ENCODE measurements at regions not wholly inside any gene's neighbourhood (a gene's known extent, or its start where the extent isn't known, plus 50 kb on each side); places are given as distances from the start of the nearest gene placed in this dataset.

DNA sequence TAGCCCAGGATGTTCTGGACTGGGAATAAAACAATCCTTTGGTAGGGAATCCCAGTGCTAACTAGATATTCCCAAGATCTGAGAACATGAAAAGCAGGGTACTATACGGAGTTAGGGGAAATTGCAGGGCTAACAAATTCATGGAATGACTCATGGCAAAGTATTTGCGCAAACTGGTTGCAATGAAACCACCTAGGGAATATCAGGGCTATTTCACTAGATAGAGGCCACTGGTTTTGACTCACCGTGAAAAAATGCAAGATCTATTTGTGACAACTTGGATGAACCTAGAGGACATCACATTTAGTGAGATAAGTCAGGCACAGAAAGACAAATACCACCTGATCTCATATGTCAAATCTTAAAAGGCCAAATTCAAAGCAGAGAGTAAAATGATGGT, 233.3 kb downstream of the MBD2 start:
- TF ChIP-seq, protein P1, sequence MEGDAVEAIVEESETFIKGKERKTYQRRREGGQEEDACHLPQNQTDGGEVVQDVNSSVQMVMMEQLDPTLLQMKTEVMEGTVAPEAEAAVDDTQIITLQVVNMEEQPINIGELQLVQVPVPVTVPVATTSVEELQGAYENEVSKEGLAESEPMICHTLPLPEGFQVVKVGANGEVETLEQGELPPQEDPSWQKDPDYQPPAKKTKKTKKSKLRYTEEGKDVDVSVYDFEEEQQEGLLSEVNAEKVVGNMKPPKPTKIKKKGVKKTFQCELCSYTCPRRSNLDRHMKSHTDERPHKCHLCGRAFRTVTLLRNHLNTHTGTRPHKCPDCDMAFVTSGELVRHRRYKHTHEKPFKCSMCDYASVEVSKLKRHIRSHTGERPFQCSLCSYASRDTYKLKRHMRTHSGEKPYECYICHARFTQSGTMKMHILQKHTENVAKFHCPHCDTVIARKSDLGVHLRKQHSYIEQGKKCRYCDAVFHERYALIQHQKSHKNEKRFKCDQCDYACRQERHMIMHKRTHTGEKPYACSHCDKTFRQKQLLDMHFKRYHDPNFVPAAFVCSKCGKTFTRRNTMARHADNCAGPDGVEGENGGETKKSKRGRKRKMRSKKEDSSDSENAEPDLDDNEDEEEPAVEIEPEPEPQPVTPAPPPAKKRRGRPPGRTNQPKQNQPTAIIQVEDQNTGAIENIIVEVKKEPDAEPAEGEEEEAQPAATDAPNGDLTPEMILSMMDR (IDR thresholded peaks at IDR 0.05), result no peak

DNA sequence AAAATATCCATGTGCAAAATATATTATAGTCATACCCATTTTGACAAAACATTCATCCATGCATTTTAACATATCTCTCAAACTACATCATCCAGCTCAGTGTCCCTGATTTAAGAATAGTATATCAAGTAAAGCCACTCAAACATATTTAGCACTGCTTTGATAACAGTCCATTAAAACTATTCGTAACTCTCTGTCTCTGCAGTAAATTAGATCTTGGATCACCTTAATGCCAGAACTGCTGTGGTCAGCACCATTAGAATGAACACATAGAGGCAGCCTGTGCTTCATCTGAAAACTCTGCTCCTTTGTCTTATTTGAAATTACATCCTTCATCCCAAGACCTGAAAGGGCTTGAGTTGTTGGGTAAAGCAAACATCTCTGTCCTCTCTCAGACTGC, 234.0 kb downstream of the MBD2 start:
- Histone ChIP-seq H3K9me3 (no peaks in the 10 kb centered on the region), H3K27me3 (no peaks in the 10 kb centered on the region), H3K36me3 (no peaks in the 10 kb centered on the region), H3K27ac (no peak overlapping the region), H3K4me1 (peaks cover 0 to 13% (median 0%) of the 10 kb centered on the region in 9 donors), H3K4me3 (no peak overlapping the region)
- intact Hi-C loops (cut with DNase I), result no loop called here
- ATAC-seq, result peak in 2 of 8 donors; percentile 61 to 62
- TF ChIP-seq, protein P1 (IDR thresholded peaks at IDR 0.05), result no peak
- no peak for DNase-seq
- 45 to 61% methylated on average over 1 of the region's 1 CpG for WGBS, 2 donors

More for the DNA sequence above, 233.3 kb downstream of the MBD2 start:
- intact Hi-C loops (cut with DNase I), result no loop called here
- Histone ChIP-seq H3K27ac (no peak overlapping the region), H3K4me3 (no peak overlapping the region), H3K27me3 (no peaks in the 10 kb centered on the region), H3K9me3 (no peaks in the 10 kb centered on the region), H3K36me3 (no peaks in the 10 kb centered on the region), H3K4me1 (peaks cover 0 to 13% (median 0%) of the 10 kb centered on the region in 9 donors)
- DNase-seq, result no peak
- 66 to 71% methylated on average over 3 of the region's 3 CpGs for WGBS, 2 donors
- ATAC-seq, result peak in 1 of 8 donors; percentile 42

DNA sequence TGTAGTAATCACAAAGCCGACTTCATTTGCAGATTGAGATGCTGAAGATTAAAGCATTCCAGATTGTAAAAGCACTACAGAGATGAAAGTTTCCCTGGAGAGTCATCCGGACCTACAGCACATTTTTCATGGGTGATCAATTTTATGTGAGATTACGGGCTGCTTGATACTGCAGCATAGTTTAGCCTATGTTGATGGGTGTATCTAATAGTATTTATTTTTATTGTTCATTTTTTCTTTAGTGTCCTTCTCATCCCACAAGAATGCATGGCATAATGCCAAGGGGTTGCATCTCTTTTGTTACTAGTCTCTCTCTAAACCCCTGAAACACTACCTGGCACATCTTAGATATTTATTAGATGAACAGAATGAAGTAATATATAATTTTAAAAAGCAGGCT, 240.4 kb downstream of the MBD2 start:
- 71 to 88% methylated on average over 3 of the region's 3 CpGs for WGBS, 2 donors
- TF ChIP-seq, protein P1 (IDR thresholded peaks at IDR 0.05), result no peak
- Histone ChIP-seq H3K4me3 (no peak overlapping the region), H3K4me1 (no peaks in the 10 kb centered on the region), H3K27ac (no peak overlapping the region), H3K27me3 (no peaks in the 10 kb centered on the region), H3K9me3 (peaks cover 0 to 12% (median 0%) of the 10 kb centered on the region in 11 donors), H3K36me3 (no peaks in the 10 kb centered on the region)
- intact Hi-C loops (cut with DNase I), result no loop called here
- ATAC-seq (no peak), DNase-seq (no peak)

DNA sequence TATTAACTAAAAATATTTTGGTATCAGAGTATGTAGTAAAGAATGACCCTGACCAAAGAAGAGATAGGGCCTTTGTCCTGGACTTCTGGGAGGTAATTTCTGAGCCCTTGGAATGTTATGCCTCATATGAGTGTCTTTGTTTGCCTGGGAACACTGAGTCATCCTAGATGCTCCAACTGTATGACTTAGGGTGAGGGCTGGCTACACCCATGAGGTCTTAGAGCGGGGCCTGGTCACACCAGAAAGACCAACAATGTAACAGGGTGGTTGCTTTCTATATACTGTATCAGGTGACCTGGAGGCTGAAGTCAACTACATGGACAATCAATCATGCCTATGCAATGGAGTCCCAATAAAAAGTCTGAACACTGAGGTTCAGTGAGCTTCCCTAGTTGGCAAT, 253.1 kb downstream of the MBD2 start:
- no peaks in the 10 kb centered on the region for H3K36me3 ChIP-seq
- peaks cover 0 to 50% (median 0%) of the 10 kb centered on the region in 11 donors for H3K9me3 ChIP-seq
- no peaks in the 10 kb centered on the region for H3K27me3 ChIP-seq
- WGBS, 2 donors, result 37 to 86% methylated on average over 1 of the region's 1 CpG
- intact Hi-C loops (cut with DNase I), result no loop called here
- H3K4me1 ChIP-seq, result no peaks in the 10 kb centered on the region
- DNase-seq (no peak), ATAC-seq (no peak)
- TF ChIP-seq, protein P1 (IDR thresholded peaks at IDR 0.05), result no peak
- no peak overlapping the region for H3K27ac ChIP-seq
- no peak overlapping the region for H3K4me3 ChIP-seq
